SK-N-SH treated with all-trans-retinoic acid at 6 μM for 48 hours (cell line): ENCODE measurements at regions not wholly inside any gene's neighbourhood (a gene's known extent, or its start where the extent isn't known, plus 50 kb on each side); places are given as distances from the start of the nearest gene placed in this dataset.

Source experiments
- ATAC-seq: fragments of 200-7000 bp; cut with Tn5 transposase; 3 replicates; pipeline ENCODE4 v1.9.1; 2020; ENCODE audit warnings: mild to moderate bottlenecking, moderate library complexity
- ARNTL ChIP-seq: fragments of 450-650 bp; formaldehyde crosslinking; IDR thresholded peaks from 2 replicates; pipeline ENCODE4 v1.5.0; 2020; ENCODE audit warnings: low read depth, mild to moderate bottlenecking, moderate library complexity, borderline replicate concordance
- BACH2 ChIP-seq: fragments of 250-450 bp; sonication (Bioruptor Pico); IDR thresholded peaks from 2 replicates; pipeline ENCODE4 v1.9.0; 2021; ENCODE audit warnings: mild to moderate bottlenecking, borderline replicate concordance
- CSDC2 ChIP-seq: fragments of 250-450 bp; sonication (Bioruptor Pico); IDR thresholded peaks from 2 replicates; pipeline ENCODE4 v1.5.0; 2020; ENCODE audit warnings: mild to moderate bottlenecking, moderate library complexity
- ESRRG ChIP-seq: fragments of 250-450 bp; sonication (Bioruptor Pico); IDR thresholded peaks from 2 replicates; pipeline ENCODE4 v1.6.1; 2021; ENCODE audit warnings: mild to moderate bottlenecking
- GLIS3 ChIP-seq: fragments of 250-450 bp; sonication (Bioruptor Pico); IDR thresholded peaks from 2 replicates; pipeline ENCODE4 v1.5.0; 2020; ENCODE audit warnings: mild to moderate bottlenecking, moderate library complexity
- OSR1 ChIP-seq: fragments of 250-450 bp; sonication (Bioruptor Pico); IDR thresholded peaks from 2 replicates; pipeline ENCODE4 v1.8.0; 2022; ENCODE audit warnings: moderate library complexity, mild to moderate bottlenecking, inconsistent platforms
- PATZ1 ChIP-seq: fragments of 250-450 bp; sonication (Bioruptor Pico); IDR thresholded peaks from 2 replicates; pipeline ENCODE4 v1.8.0; 2020; ENCODE audit warnings: mild to moderate bottlenecking, moderate library complexity, borderline replicate concordance
- POU6F1 ChIP-seq: fragments of 250-450 bp; sonication (Bioruptor Pico); IDR thresholded peaks from 2 replicates; pipeline ENCODE4 v1.8.0; 2021; ENCODE audit warnings: low read depth, mild to moderate bottlenecking, moderate library complexity, borderline replicate concordance
- PPARA ChIP-seq: fragments of 250-450 bp; sonication (Bioruptor Pico); IDR thresholded peaks from 2 replicates; pipeline ENCODE4 v1.5.0; 2020; ENCODE audit warnings: mild to moderate bottlenecking, borderline replicate concordance
- RARB ChIP-seq: fragments of 250-450 bp; sonication (Bioruptor Pico); IDR thresholded peaks from 2 replicates; pipeline ENCODE4 v1.8.0; 2021; ENCODE audit warnings: mild to moderate bottlenecking, moderate library complexity
- SNAI2 ChIP-seq: fragments of 250-450 bp; sonication (Bioruptor Pico); IDR thresholded peaks from 2 replicates; pipeline ENCODE4 v1.5.0; 2020; ENCODE audit warnings: mild to moderate bottlenecking, moderate library complexity
- TCF4 ChIP-seq: fragments of 250-450 bp; sonication (Bioruptor Pico); IDR thresholded peaks from 2 replicates; pipeline ENCODE4 v1.8.0; 2021; ENCODE audit warnings: mild to moderate bottlenecking, moderate library complexity, borderline replicate concordance
- TOX ChIP-seq: fragments of 250-450 bp; sonication (Bioruptor Pico); IDR thresholded peaks from 2 replicates; pipeline ENCODE4 v1.8.0; 2021; ENCODE audit warnings: mild to moderate bottlenecking, moderate library complexity, borderline replicate concordance
- TSHZ2 ChIP-seq: fragments of 250-450 bp; sonication (Bioruptor Pico); IDR thresholded peaks from 2 replicates; pipeline ENCODE4 v1.5.0; 2020; ENCODE audit warnings: mild to moderate bottlenecking, moderate library complexity
- ZC3H10 ChIP-seq: fragments of 250-450 bp; sonication (Bioruptor Pico); IDR thresholded peaks from 2 replicates; pipeline ENCODE4 v1.5.1; 2021; ENCODE audit warnings: mild to moderate bottlenecking, moderate library complexity
- ZFP3 ChIP-seq: fragments of 250-450 bp; sonication (Bioruptor Pico); IDR thresholded peaks from 2 replicates; pipeline ENCODE4 v1.5.0; 2020; ENCODE audit warnings: mild to moderate bottlenecking, moderate library complexity
- ZFP30 ChIP-seq: fragments of 450-650 bp; formaldehyde crosslinking; IDR thresholded peaks from 2 replicates; pipeline ENCODE4 v1.5.0; 2022; ENCODE audit warnings: mild to moderate bottlenecking, moderate library complexity
- ZNF565 ChIP-seq: fragments of 450-650 bp; formaldehyde crosslinking; conservative IDR thresholded peaks from 2 replicates; pipeline ENCODE4 v1.5.0; 2020; ENCODE audit warnings: low read depth, mild to moderate bottlenecking, moderate library complexity
- ZNF70 ChIP-seq: fragments of 450-650 bp; formaldehyde crosslinking; IDR thresholded peaks from 2 replicates; pipeline ENCODE4 v1.5.0; 2020; ENCODE audit warnings: mild to moderate bottlenecking, moderate library complexity
- ZNF8 ChIP-seq: fragments of 450-650 bp; formaldehyde crosslinking; IDR thresholded peaks from 2 replicates; pipeline ENCODE4 v1.5.0; 2020; ENCODE audit warnings: mild to moderate bottlenecking, moderate library complexity

- TF ChIP-seq TSHZ2 (no peak), ARNTL (CRISPR knock-in tag) (no peak), RARB (CRISPR knock-in tag) (no peak)
These were observed 535.6 kb upstream of the GHITM start (continued) for GRCh38 chr10:83603708-83604107.

GRCh38 chr10:83605783-83606630 lies 533.3 kb upstream of the GHITM start:
- no peak for ATAC-seq

GRCh38 chr10:83607959-83608745 lies 531.2 kb upstream of the GHITM start:
- ATAC-seq, result no peak
- TF ChIP-seq ZC3H10 (CRISPR knock-in tag), result no peak

More at GRCh38 chr10:83605783-83606630, 533.3 kb upstream of the GHITM start:
- TF ChIP-seq BACH2 (CRISPR knock-in tag) (no peak), ZFP3 (CRISPR knock-in tag) (no peak), ESRRG (CRISPR knock-in tag) (no peak), ZNF8 (CRISPR knock-in tag) (no peak), TOX (CRISPR knock-in tag) (no peak), SNAI2 (CRISPR knock-in tag) (no peak)

GRCh38 chr10:83612050-83612449 lies 527.3 kb upstream of the GHITM start:
- no peak for ATAC-seq
- TF ChIP-seq CSDC2 (no peak), ZNF70 (CRISPR knock-in tag) (no peak), GLIS3 (CRISPR knock-in tag) (no peak), TSHZ2 (no peak), ZC3H10 (CRISPR knock-in tag) (no peak), ZFP30 (no peak), POU6F1 (CRISPR knock-in tag) (no peak), TCF4 (no peak), OSR1 (CRISPR knock-in tag) (no peak), PPARA (CRISPR knock-in tag) (no peak), ESRRG (CRISPR knock-in tag) (no peak), ZFP3 (CRISPR knock-in tag) (no peak), RARB (CRISPR knock-in tag) (no peak), PATZ1 (CRISPR knock-in tag) (no peak), TOX (CRISPR knock-in tag) (no peak), ZNF565 (CRISPR knock-in tag) (no peak), BACH2 (CRISPR knock-in tag) (no peak)
